ENCODE measurements at regions not wholly inside any gene's neighbourhood (a gene's known extent, or its start where the extent isn't known, plus 50 kb on each side); places are given as distances from the start of the nearest gene placed in this dataset.

GRCh38 chr2:180325416-180326120 lies 318.5 kb upstream of the CWC22 start:
- Histone ChIP-seq H3K4me1 (ENCODE audit: insufficient read depth, low read length) (no peaks in the 10 kb centered on the region; the same call in 1 of the 2 replicates), H2BK5ac (ENCODE audit: insufficient read length, low read length) (no peak overlapping the region), H3K14ac (ENCODE audit: insufficient read depth, low read length) (no peak overlapping the region), H3K23ac (ENCODE audit: insufficient read length, low read depth, low read length) (no peak overlapping the region), H3K79me2 (ENCODE audit: insufficient read depth, low read length) (no peaks in the 10 kb centered on the region), H3K18ac (ENCODE audit: insufficient read length, low read depth, low read length) (no peak overlapping the region), H2BK120ac (ENCODE audit: low read depth, low read length, poor library complexity, severe bottlenecking) (no peak overlapping the region), H3K56ac (ENCODE audit: insufficient read length, low read depth, low read length) (no peak overlapping the region), H4K20me1 (ENCODE audit: control insufficient read depth, insufficient read depth, insufficient read length) (no peaks in the 10 kb centered on the region), H4K5ac (ENCODE audit: insufficient read length, low read depth, low read length) (no peak overlapping the region), H3K27ac (ENCODE audit: insufficient read length, low read depth, low read length) (no peak overlapping the region), H3K79me1 (ENCODE audit: insufficient read depth, low read depth, low read length, poor library complexity, severe bottlenecking) (no peaks in the 10 kb centered on the region), H3T11ph (ENCODE audit: low read length) (no peak overlapping the region), H3K4ac (ENCODE audit: low read depth, low read length) (no peak overlapping the region), H3K4me2 (ENCODE audit: insufficient read depth, insufficient read length, low read length) (no peak overlapping the region), H2BK12ac (ENCODE audit: insufficient read length, low read depth, low read length) (no peak overlapping the region), H3K27me3 (ENCODE audit: insufficient read depth, low read length) (no peaks in the 10 kb centered on the region), H2AFZ (ENCODE audit: low read length) (no peak overlapping the region), H4K8ac (replicated peaks; ENCODE audit: insufficient read length, low read depth, low read length) (no peak overlapping the region), H3K9ac (ENCODE audit: extremely low read depth, insufficient read length, low read length) (no peak overlapping the region), H2BK20ac (ENCODE audit: low read depth, low read length, poor library complexity, severe bottlenecking) (no peak overlapping the region), H3K23me2 (ENCODE audit: insufficient read length, low read depth, low read length, poor library complexity, severe bottlenecking) (no peaks in the 10 kb centered on the region), H2BK15ac (ENCODE audit: low read depth, low read length) (no peak overlapping the region), H2AK5ac (ENCODE audit: insufficient read length, low read length) (no peak overlapping the region), H3K9me3 (ENCODE audit: control insufficient read depth, low read depth, low read length) (no peaks in the 10 kb centered on the region), H4K91ac (ENCODE audit: insufficient read length, low read depth, low read length) (no peak overlapping the region)
- WGBS (ENCODE audit: extremely low coverage, insufficient read length, low lambda C conversion rate): no CpG with 5 or more reads among the region's 2 CpGs
- Mint-ChIP-seq H3K4me3 (no peak overlapping the region), H3K36me3 (ENCODE audit: insufficient read depth in 1 of 3, low read depth in 3 of 3) (peaks cover 5 to 10% (median 5%) of the 10 kb centered on the region in 3 experiments), H3K27ac (no peak overlapping the region), H3K4me1 (peaks cover 10 to 13% of the 10 kb centered on the region in 2 experiments), H3K9me3 (peaks cover 5% of the 10 kb centered on the region in 2 experiments; a peak in 4 of 5 replicates), H3K27me3 (ENCODE audit: low read depth) (no peaks in the 10 kb centered on the region)
- DNase-seq: no peak
- no peak for TF ChIP-seq CTCF (conservative IDR thresholded peaks at IDR 0.05)

All from H9 (cell line).